ENCODE measurements at regions not wholly inside any gene's neighbourhood (a gene's known extent, or its start where the extent isn't known, plus 50 kb on each side); places are given as distances from the start of the nearest gene placed in this dataset.

DNA sequence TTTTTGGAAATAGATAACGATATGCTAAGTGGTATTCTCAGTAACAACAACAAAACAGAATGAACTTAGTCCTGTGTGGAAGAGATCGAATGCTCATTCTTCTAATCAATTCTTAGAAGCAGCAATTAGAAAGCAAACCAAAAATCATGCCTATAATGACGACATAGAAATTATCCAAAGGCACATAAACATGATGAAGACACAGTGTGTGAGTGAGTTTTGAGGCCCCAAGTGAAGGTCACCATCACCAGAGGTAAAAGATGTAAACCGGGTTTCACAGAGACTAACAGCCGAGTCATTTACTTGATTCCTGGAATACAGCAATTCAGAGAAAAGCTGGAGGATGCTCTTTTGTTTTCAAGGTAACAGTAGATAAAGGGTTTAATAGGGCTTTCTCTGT, 509.2 kb downstream of the TDRD15 start:
- intact Hi-C loops (cut with DNase I): no loop called here
- no peak for ATAC-seq
- DNase-seq (ENCODE audit: low spot score): no peak

DNA sequence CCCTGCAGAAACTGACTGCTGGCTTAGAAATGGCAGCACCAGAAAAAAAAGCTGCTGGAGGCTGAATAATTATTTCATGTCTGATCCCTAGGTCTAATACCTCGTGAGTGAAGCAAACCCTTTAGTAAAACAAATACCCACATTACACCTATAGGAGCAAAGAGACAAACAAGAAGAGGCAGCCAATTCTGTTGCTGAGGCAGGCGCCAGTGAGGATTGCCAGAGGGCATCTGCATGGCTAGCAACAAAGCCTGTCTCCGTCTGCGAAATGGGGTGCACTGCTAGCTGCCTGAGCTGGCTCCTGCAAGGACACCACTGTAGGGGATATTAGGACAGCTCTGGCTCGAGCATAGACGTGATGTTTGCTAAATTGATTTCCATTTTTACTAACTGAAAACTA, 509.7 kb downstream of the TDRD15 start:
- intact Hi-C loops (cut with DNase I): no loop called here
- DNase-seq (ENCODE audit: low spot score) (no peak), ATAC-seq (no peak)

DNA sequence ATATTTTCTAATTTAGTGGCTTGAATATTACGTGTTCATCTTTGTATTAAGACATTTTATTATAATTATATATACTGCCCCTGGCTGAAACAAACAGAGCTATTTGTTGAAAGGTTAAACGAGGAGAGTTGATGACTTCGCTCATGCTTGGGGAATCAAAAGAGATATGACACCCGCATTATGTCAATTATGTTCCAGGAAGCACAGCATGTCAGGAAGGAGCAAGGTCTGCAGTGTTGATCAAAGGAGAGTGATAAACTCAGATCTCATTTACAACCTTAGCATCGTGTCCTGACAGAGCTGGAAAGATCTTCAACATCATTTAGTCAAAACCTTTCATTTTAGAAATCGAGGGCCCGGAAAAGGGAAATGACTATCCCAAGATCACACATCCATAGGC, 510.1 kb downstream of the TDRD15 start:
- ATAC-seq (no peak), DNase-seq (ENCODE audit: low spot score) (no peak)
- intact Hi-C loops (cut with DNase I): no loop called here

DNA sequence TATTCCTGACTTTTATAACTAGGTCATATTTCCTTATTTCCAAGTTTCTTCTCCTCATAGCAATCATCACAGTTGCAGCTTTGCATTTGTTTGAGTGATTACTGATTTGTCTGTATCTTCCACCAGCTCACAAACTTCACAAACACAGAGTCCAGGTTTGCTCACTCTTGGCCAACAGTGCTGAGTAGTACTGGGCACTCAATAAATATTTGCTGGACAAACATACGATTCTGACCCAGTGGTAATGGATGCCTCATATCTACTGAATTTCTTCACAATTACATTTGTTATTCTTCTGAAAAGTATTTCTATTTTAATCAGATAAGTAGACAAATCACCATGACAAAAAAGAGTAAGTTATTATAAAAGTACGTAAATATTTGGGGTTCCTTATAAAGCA, 516.3 kb downstream of the TDRD15 start:
- intact Hi-C loops (cut with DNase I): no loop called here
- no peak for ATAC-seq
- DNase-seq (ENCODE audit: low spot score): no peak

DNA sequence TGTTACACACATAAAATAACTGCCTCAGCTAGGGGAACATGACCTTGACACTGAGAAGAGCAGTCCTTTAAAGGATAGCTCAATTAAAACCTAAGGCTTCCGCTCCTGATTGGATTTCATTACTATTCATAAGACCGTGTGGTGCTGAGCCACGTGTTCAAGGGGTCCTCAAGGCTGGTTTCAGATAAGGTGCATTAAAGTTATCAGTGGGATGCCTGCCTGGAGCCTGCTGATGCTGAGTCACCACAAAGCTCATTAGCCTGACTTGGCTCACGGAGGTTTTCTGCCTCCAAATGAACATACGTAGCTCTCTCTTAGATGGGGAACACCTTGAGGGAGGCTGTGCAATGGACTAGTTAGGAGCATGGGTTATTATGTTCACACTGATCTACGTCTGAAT, 518.9 kb downstream of the TDRD15 start:
- intact Hi-C loops (cut with DNase I): no loop called here
- ATAC-seq: no peak
- DNase-seq (ENCODE audit: low spot score): no peak

DNA sequence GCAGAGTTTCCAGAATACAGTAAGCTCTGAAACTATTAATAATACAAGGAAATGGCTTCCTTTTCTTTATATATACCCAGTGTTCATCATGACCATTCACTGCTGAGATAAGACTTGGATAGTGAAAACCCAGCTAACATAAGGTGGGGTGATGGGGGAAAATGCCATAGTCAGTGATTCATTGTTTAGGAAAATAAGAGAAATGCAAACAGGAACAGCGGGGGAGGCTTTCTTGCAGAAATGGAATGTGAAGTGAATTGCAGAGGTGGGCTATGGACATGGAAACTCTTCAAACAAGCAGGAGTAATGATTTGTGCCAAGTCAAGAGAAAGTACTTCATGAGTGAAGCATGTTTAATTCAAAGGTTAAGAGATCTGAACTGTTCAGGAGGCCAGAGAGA, 519.4 kb downstream of the TDRD15 start:
- intact Hi-C loops (cut with DNase I): no loop called here
- ATAC-seq (no peak), DNase-seq (ENCODE audit: low spot score) (no peak)

DNA sequence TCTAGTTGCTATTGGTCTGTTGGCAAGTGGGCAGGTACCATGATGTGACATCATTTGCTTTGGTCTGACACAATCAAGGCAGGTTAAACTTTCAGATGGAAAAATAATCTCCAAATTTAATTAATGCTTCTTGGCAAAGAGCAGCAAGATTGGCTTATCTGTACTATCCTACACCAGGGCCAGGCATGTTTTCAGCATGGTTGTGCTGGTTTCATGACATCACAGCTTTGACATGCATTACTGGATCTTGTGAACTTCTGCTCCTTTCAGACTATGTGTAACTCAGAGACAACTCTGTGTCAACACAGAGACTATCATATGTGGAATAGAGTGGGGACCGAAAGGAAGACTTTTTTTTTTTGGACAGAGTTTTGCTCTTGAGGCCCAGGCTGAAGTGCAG, 520.5 kb downstream of the TDRD15 start:
- no peak for ATAC-seq
- DNase-seq (ENCODE audit: low spot score): no peak
- intact Hi-C loops (cut with DNase I): no loop called here

DNA sequence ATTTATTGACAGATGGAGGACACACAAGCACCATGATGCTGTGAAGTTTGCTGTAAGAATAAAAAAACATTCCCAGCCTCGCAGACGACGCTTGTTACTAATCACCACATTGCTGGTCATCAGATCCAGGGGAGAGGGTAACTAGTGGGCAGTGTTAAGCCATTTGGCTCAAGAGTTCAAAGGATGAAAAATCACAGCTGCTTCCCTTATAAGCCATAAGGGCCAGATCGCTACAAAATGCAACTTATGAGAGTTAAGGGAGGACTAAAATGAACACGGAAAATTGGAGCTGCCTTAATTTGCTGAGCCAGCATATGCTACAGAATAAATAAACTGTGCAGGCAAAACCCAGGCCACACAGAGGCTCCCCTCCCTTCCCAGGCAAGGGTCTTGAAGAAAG, 522.6 kb downstream of the TDRD15 start:
- ATAC-seq: no peak
- intact Hi-C loops (cut with DNase I): no loop called here
- no peak for DNase-seq (ENCODE audit: low spot score)

DNA sequence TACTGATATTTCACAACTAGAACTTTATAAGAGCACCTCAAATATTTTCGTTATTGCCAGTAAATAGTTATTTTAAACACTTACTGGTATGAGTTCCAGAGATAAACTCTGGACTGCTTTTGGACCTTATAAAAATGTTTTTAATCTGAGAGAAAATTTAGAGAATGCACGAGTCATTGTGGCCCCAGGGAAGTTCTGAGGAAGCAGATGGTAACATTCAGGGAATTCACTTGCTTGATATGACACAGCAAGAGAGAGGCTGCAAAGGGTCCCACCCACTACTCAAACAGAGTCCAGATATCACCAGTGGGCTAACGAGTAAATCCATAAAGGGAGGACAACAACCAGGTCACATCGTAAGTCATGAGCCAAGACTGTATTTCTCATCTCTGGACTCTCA, 526.8 kb downstream of the TDRD15 start:
- ATAC-seq (no peak), DNase-seq (ENCODE audit: low spot score) (no peak)
- intact Hi-C loops (cut with DNase I): no loop called here

DNA sequence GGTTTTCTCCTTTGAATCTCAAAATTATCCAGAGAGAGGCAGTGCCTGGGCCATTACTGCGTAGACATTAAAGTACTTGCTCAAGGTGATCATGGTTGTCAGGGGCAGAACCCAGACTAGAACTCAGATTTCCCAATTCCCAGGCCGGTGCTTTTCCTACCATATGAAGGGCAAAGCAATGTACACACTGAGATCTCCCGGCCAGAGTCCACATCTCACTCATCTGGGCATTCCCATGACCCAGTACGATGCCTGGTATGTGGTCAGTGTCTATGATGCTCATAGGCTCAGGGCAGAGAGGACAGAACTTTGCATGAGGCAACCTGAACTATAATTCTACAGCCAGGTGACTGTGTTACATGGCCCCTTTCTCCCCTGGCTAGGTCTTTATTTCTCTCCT, 531.4 kb downstream of the TDRD15 start:
- DNase-seq (ENCODE audit: low spot score) (no peak), ATAC-seq (no peak)
- intact Hi-C loops (cut with DNase I): no loop called here

DNA sequence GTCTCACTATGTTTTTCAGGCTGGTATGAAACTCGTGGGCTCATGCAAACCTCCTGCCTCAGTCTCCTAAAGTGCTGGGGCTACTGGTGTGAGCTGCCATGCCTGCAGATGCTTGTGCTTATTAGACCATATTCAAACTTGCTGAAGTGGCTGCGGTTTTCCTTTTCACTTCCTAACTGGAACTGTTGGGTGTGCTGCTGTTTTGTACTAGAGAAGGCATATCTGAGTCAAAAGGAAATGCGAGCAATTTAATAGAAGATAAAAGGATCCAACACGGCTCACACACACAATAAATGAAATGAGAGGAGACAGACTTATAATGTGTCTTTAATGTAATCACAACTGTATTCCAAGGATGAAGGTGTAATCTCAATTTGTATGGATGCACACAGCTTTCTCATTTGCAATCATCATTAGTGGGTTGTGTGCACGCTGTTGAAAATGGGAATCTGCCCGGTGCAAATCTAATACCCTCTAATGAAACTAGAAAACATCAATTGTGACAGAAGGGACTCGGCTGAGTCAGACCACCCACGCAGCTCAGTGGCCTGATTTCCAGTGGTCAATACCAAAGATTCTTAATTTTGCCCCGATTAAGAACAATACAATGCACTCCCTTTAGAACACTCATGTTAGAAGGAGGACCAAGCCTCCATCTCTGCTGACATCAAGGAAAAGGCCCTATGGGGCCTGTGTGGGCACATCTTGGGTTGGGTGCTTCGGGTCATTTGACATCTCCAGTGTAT, 532.7 kb downstream of the TDRD15 start:
- ATAC-seq: no peak
- DNase-seq (ENCODE audit: low spot score): no peak
- intact Hi-C loops (cut with DNase I): no loop called here

DNA sequence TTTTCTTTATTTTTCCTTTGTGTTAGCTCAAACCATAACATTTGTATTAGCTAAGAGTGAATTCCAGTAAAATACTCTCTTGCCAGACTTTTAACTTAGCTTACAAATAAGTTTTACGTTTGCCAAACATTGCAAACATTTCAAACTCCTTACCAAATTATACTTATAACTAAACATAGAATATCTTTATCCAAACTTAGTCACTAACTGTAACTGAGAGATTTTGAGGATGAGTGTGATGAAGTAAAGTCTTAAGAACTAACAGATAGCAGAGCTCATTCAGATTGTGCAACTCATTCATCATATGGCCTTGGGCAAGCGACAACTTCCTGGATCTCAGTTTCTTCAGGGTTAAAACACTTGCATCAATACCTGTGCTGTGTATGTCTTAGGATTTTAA, 533.7 kb downstream of the TDRD15 start:
- DNase-seq (ENCODE audit: low spot score) (no peak), ATAC-seq (no peak)

DNA sequence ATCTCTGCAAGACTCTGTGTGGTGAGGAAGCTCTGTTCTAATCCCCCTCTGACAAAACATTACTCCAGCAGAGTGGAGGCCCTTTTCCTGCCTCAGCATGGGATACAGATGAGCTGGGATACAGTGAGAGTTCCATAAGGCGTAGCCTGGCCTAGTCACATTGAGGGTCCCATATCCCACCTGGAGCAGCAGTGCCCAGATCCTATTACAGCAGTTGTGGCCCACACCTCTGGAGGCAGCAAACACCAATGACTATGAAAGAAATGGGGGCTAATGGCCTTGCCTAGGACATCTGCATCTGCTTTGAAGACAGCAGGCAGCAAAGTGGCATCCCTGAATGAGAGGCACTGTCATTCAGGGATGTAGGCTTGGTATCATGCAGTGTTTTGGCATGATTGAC, 534.5 kb downstream of the TDRD15 start:
- intact Hi-C loops (cut with DNase I): no loop called here
- no peak for ATAC-seq
- DNase-seq (ENCODE audit: low spot score): no peak

More for the DNA sequence above, 533.7 kb downstream of the TDRD15 start:
- intact Hi-C loops (cut with DNase I): no loop called here

DNA sequence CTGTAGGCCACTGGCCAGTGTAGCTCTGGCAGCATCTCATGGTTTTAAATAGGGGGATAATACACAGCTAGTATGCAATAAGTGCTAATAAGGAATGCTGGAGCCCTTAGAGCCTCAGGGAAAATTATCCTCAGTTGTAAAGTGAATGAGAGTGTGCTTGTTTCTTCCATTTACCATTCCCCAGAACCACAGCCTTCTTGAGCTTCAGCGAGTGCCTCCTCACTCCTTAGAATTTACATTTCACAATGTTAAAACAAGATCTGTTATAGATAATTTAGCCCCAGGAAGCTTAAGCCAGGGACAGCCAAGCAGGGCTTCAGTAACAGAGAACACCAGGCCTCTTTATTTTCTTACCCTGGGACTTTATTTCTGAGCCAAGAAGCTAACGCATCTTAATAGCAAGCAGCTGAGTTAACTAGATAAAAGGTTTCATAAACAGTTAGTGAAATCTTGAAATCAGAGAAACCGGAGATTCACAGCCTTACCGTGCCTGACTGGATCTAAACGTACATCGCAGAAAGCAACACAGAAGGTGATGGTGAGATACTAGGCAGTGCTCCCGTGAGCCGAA, 535.2 kb downstream of the TDRD15 start:
- DNase-seq (ENCODE audit: low spot score) (no peak), ATAC-seq (peak; percentile 77)
- intact Hi-C loops (cut with DNase I): no loop called here

DNA sequence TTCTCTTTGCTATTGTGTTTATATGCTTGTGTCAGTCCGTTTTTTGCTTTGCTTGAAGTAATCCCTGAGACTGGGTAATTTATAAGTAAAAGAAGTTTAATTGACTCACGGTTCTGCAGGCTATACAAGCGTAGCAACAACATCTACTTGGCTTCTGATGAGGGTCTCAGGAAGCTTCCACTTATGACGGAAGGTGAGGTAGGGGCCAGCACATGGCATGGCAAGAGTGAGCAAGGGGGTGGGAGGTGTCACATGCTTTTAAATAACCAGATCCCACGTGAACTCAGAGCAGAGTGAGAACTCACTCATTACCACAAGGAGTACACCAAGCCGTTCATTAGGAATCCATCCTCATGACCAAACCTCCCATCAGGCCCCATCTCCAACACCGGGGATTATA, 540.3 kb downstream of the TDRD15 start:
- no peak for DNase-seq (ENCODE audit: low spot score)
- ATAC-seq: no peak
- intact Hi-C loops (cut with DNase I): no loop called here

DNA sequence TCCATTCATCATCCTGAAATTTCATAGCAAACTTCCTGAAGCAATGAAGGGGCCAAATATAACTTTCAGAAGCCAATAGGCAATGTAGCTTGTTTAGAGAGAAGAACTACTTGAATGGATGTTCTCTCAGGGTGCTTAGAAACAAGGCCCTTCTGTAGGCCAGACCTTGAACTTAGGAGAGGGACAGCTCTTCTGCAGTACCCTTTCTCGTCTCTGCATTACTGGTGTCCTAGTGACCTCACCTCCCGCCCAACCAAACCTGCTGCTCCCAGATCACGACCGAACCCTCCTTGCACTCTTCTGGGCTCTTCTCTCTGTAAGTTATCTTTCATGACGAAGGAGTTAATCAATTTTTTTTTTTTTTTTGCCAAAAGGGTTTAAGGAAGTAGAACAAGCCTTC, 543.9 kb downstream of the TDRD15 start:
- ATAC-seq (no peak), DNase-seq (ENCODE audit: low spot score) (no peak)
- intact Hi-C loops (cut with DNase I): no loop called here

DNA sequence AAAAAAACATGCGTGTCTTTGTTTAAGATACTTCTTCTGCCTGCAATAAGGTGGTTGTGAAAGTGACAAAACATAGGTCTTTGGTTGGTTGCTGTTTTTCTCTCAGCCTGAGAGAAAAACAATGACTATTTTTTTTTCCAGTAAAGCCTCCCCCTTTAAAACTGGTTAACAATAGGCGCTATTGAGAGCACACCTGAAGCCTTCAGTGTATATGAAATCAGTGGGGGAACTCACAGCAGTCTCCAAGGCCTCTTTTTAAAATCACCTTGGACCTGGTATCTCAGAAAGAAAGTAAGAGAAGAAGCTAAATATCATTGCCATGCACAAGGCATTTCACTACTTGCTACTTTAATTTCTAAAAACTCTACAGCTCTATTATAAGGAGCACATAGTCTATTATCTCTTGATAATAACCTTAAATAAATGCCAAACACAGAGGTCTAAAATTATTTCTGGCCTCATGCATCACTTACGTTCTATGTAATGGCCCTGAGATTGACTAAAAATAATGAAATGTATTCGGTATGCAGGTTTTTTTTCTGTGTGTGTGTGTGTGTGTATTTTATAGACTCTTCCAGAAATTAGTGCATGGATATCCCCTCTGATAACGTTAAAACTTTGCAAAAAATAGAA, 544.4 kb downstream of the TDRD15 start:
- ATAC-seq (no peak), DNase-seq (ENCODE audit: low spot score) (no peak)
- intact Hi-C loops (cut with DNase I): no loop called here

DNA sequence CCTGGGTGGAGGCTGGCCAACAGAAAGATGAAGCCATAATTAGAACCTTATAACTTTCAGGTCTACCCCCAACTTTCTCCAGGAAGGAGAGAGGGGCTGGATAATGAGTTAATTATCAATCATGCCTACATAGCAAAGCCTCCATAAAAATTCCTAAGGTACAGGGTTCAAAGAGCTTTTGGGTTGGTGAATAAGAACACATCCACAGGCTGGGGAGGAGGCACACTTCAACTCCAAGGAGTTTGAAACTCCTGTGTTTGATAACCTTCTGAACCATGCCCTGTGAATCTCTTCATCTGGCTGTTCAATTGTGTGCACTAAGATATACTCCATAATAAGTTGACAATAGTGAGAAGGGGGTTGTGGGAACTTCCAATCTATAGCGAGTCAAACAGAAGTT, 552.3 kb downstream of the TDRD15 start:
- intact Hi-C loops (cut with DNase I): no loop called here
- DNase-seq (ENCODE audit: low spot score) (no peak), ATAC-seq (no peak)

DNA sequence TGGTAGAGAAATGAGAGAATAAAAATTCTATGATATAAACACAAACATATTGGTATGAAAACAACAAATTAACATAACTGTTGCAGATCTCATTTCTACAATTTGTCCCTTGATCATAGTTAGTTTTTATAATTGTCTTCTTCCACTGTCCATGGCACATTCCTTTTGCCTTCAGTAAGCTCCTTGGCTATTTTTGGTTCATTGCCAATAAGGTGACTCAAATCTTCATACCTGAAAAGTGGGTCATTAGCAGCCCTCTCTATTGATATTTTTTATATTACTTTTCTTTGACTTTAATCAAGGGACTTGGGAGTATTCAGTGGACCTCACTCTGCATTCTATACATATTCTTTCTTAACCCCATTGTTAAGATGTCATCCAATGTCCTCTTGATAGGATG, 552.9 kb downstream of the TDRD15 start:
- DNase-seq (ENCODE audit: low spot score) (no peak), ATAC-seq (no peak)
- intact Hi-C loops (cut with DNase I): no loop called here

DNA sequence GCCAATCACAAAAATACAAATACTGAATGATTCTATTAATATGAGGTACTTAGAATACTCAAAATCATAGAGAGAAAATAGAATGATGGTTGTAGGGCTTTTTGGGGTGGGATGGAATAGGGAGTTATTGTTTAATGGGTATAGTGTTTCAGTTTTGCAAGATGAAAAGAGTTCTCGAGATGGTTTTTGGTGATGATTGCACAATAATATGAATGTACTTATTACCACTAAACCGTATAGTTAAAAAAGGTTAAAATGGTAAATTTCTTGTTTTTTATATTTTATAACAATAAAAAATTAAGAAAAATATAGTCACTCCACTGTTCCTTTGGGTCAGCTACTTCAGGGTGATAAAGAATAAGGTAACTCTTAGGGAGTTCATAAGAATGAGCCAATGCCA, 560.1 kb downstream of the TDRD15 start:
- no peak for DNase-seq (ENCODE audit: low spot score)
- intact Hi-C loops (cut with DNase I): no loop called here

DNA sequence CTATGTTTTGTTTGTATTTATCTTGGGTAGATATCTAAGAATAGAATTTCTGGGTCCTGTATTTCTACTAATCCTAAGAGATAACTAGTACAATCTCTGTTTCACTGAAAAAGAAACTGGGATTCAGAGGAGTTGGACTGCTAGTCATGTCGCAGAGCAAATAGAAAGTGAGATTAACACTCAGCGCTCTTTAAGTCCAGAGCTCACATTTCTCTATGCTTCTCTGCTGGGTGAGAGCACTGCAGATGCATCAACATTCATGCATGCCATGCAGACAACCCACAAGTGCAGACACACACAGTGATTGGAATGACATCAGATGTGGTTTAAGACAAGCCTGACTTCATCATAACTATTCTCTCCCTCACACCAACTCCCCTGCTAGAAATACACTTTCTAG, 563.8 kb downstream of the TDRD15 start:
- intact Hi-C loops (cut with DNase I): no loop called here
- ATAC-seq (no peak), DNase-seq (ENCODE audit: low spot score) (no peak)

More for the DNA sequence above, 560.1 kb downstream of the TDRD15 start:
- no peak for ATAC-seq

Data from sciatic nerve (tissue), 2 donors.